Stimulated activated CD8-positive, alpha-beta memory T cell treated with anti-CD3 and anti-CD28 coated beads, Interleukin-7, amount 100 ng/mL, for 4 hours (primary cell): ENCODE measurements at regions not wholly inside any gene's neighbourhood (a gene's known extent, or its start where the extent isn't known, plus 50 kb on each side); places are given as distances from the start of the nearest gene placed in this dataset.
"Not testable (repeated sequence)": the region's sequence is repeated elsewhere in the genome, so short reads cannot be mapped to it uniquely, and the experiment has no call there.

Experiments
- DNase-seq, 2 donors: peaks; one replicate each; pipeline ENCODE4 v3.0.0-alpha.2; 2020; ENCODE audit warnings: low read depth in 2 of 2

DNA sequence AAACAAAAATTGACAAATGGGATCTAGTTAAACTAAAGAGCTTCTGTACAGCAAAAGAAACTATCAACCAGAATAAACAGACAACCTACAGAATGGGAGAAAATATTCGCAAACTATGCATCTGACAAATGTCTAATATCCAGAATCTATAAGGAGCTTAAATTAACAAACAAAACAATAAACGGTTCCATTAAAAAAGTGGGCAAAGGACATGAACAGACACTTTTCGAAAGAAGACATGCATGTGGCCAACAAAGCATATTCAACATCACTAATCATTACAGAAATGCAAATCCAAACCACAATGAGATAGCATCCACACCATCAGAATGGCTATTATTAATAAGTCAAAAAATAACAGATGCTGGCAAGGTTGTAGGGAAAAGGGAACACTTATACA, 50.5 kb upstream of the MED13L start:
- not testable (repeated sequence) for DNase-seq

DNA sequence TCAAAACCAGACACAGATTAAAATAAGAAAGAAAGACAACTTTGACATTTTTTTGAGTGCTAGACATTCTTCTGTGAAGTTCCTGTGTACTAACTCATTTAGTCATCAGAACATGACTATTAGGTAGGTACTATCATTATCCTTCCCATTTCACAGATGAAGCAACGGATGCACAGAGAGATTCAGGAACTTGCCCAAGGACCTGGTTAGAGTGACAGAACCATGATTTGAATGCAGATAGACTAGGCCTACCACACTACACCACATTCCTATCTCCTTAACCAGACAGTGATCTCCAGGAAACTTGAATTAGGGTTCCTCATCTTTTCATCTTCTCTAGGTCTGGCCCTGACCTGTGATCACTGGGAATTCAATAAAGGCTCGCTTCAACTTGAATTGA, 54.4 kb upstream of the MED13L start:
- no peak for DNase-seq

DNA sequence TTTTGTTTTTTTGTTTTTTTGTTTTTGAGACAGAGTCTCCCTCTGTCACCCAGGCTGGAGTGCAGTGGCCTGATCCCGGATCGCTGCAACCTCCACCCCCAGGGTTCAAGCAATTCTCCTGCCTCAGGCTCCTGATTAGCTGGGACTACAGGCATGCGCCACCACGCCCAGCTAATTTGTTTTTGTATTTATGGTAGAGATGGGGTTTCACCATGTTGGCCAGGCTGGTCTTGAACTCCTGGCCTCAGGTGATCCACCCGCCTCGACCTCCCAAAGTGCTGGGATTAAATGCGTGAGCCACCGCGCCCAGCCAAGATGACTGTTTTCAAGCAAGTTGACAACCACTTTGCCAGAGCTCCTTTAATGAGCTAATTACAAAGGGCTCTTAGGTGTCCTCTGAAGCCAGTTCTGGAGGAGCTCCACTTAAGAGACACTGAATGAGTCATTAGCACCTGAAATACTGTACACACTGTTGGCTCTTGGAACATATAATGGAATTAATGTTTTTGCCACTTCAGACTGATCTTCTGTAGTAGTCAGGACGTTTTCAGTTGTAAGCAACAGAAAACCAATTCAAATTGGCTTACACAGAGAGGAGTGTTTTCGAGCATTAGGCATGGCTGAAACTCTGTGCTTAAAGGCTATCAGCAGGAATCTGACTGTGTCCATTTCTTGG, 55.4 kb upstream of the MED13L start:
- no peak for DNase-seq

DNA sequence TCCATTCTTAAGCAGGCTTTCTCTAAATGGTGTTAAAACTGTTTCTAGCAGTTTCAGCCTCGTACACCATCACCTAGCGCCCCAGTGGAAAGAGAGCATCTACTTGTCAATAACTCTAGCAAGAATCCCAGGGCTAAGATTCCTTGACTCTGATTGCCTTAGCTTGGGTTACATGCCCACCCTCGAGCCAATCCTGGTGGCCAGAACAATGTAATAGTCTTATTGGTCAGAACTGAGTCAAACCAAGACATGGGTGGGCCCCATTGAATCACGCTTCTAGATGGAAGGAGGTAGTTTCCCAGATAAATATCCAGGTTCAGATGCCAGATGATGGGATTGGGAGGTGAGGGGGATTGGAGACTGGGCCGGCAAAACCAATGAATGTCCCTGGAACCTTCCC, 55.9 kb upstream of the MED13L start:
- no peak for DNase-seq

DNA sequence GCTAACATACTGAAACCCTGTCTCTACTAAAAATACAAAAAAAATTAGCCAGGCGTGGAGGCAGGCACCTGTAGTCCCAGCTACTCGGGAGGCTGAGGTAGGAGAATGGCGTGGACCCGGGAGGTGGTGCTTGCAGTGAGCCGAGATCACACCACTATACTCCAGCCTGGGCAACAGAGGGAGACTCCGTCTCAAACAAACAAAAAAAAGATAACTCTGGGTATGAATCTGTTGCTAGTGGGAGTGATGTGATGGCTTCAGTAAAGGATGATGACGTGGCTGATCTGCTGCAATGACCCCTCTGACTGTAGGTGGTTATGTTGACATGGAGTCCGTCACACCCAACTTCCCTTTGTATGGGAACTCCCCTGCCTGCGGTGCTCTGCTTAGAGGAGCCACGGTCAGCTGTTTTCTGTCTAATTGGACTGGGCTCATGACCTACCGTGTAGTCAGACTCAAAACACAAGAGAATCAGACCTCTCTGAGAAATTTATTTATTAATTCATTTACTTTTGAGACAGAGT, 59.1 kb upstream of the MED13L start:
- DNase-seq, result no peak

DNA sequence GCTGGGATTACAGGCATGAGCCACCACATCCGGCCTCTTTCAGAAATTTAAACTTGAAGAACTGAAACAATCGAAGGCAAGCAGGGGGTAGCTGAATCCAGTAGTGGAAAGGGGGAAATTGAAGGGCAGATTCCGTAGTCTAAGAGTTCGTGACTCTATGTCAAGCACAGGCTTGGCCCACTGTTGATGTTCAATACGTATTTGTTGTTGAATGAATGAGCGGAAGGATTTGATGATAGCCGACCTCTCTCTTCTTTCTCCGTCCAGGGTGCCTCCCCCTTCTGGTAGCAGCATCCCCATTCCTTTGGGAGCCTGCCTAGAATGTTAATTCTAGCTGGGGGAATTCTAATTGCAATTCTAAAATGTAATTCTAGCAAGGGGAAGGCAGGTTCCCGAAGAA, 59.8 kb upstream of the MED13L start:
- no peak for DNase-seq

DNA sequence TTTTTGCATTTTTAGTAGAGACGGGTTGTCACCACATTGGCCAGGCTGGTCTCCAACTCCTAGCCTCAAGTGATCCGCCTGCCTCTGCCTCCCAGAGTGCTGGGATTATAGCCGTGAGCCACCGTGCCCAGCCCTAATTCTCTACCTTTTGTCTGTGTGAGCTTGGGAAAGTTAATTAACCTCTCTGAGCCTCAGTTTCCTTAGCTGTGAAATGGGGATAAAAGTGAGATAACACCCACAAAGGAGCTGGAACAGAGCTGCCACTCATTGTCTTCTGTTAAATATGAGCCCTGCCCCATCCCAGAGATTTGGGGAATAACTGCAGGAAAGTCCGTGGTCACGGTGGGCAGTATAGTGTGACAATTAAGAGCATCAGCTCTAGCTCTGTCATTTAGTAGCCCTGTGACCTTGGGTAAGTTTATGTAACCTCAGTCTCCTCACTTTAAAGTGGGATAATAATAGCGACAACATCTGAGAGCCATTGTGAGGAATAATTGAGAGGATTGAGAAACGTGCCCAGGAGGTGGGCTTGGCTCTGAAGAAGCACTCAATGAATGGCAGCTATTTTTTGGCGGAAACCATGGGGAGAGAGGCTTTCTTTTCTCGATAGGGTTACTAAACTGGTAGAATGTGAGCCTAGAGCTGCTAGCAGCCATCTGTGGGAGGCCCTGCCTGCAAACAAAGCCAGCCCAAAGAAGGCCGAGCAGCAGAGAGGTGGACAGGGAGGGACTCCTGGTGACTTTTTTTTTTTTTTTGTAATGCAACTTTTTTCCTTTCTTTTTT, 60.8 kb upstream of the MED13L start:
- no peak for DNase-seq

DNA sequence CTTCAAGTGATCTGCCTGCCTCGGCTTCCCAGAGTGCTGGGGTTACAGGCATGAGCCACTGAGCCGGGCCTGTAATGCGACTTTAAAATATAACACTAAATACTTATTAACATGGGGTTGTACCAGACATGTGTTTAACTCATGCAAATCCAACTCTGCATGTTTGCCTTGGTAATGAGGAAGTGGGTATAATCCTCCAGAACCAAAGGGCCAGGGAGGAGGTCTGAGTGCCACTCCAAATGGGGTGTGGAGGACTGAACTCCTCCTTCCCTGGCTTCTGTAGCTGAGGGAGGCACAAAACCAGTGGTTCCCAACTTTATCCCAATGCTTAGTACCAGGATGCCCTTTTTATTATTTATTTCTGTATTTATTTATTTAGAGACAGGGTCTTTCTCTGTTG, 61.6 kb upstream of the MED13L start:
- no peak for DNase-seq

DNA sequence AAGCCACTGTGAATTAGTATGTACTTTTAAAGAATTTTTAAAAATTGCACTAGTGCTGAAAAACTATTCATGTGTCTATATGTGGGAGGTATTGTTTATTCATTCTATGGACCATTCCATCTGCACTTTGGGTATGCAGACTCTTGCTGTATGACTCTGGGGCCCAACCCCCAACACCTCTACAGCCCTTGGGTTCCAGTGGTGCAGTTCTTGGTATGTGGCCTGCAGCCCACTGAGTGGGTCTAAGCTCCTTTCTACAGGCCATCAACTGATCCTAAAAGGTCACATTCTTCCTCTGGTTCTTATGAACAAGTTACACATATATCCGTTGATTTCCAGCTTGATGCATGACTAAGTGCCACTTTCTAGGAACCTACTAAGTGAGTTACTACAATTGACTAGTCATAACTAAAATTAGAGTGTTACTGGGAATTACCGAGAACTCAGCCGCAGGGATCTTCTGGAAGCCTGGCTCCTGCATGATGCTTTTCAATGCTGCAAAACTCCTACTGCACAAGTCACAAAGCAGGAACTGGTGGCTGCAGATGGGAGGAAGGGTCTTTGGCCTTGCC, 62.4 kb upstream of the MED13L start:
- DNase-seq, result no peak

DNA sequence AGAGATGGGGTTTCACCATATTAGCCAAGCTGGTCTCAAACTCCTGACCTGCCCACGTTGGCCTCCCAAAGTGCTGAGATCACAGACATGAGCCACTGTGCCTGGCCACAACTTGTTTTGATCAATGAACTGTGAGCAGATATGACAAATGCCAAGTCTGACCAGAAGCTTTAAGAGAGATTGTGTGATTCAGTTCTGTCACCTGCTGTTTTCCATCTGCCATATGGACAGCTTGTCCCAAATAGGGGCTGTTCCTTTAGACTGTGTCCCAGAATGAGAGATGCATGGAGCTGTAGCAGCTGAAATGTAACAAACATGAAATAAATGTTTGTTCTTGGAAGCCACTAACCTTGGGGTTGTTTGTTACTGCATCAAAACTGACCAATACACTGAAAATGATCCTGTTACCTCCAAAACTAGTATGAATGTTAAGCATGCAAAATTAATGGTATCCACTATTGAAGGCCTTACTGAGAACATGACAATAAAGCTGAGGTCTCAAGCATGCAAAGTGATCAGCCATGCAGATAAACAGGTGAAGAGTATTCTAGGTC, 65.9 kb upstream of the MED13L start:
- DNase-seq, result no peak

DNA sequence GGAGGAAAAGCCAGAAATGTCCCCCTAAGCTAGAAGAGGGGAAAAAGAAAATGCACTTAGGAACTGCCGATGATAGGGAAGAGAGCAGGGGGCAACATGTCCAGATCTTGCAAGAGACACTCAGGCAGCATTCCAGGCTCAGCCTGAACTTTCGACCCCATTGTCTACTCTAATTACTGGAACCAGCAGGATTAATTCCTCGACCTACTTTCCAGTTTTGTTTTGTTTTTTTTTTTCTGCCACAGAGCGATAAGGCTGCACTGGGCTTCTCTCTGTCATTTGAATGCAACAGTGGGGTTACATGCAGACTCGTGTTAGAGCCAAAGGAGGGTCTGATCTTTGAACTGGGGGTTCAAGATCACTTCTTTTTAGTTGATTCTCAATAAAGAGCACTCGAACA, 68.7 kb upstream of the MED13L start:
- no peak for DNase-seq

DNA sequence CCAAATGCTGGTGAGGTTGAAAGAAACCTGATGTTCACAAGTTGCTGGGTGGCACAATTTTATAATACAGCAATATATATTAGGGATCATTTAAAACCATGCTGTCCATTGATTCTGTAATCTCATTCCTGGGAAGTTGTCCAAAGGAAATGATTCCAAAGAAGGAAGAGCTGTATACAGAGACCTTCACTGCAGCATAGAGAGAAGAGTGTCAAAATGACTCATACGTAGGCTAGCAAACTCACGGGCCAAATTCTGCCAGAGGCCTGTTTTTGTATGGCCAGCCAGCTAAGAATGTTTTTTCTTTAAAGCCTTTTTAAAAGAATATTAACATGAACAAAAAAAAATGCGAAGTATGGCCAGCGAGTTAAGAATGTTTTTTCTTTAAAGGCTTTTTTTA, 69.2 kb upstream of the MED13L start:
- no peak for DNase-seq

DNA sequence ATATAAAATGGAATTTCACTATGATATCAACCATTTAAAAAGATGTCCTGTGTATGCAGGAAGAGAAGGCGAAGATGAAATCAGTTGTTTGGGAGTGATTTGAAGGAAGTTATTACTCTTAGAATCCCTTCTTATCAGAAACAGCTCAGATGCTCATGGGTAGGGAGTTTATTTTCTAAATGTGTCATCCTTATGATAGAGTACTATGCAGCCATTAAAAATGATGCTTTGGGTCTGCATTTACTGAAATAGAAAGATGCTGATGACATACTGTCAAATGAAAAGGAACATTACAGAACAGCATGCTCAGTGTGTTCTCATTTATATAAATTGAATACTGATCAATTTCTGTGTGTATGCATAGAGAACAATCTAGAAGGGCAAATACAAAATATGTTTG, 69.8 kb upstream of the MED13L start:
- no peak for DNase-seq

DNA sequence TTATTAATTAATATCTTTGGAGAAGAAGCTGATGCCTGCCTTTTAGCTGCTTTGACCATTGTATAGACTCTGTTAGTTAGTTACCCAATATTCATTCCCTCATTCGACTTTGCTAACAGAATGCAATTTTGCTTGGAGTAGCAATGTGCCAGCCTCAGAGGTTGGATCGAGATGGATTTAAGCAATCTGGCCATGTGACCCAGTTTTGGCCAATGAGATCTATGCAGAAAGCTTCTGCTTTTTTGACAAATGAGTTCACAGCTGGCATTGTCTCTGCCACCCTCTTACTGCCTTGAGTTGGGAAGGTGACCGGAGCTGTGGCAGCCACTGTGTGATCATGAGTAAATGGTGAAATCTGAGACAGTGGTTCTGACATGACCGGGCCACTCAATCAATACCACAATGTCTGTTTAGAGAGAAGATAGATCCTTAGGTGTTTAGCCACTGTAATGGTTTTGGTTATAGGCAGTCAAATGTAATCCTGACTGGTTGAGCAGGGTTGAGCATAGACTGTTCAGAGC, 74.9 kb upstream of the MED13L start:
- no peak for DNase-seq

DNA sequence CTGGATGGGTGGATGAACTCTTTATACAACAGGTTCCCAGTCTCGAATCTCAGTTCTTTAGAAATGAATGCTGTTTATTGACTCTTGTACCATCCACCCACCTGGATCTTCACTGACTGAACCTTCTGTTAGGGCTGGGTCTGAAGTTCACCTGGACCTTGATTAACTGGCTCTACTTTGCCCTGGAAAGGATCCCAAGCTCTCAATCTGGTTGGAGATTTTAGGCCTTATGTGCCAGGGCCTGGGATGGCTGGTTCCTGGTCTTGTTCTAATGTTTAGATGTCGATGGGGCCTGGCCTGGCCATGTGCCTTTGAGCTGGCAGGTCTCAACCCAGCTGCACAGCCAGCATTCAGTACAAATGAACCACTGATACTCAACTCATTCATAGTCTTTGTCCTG, 76.5 kb upstream of the MED13L start:
- DNase-seq, result no peak

DNA sequence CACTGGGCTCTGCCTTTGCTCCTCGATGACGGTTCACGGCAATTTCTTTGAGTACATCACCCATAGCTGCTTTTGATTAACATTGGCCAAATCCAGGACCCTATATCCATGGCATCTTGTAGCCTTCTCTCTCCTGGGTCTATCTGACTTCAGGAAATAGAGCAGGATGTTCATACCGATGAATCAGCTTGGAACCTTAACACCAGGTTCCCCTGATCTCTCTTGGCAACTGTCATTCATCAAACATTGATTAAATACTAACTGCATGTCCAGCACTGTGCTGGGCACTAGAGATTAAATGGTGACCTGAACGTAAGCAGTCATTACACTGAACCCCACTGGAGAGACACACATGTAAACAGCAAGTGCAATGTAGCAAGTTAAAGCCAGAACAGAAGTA, 77.0 kb upstream of the MED13L start:
- DNase-seq, result no peak

DNA sequence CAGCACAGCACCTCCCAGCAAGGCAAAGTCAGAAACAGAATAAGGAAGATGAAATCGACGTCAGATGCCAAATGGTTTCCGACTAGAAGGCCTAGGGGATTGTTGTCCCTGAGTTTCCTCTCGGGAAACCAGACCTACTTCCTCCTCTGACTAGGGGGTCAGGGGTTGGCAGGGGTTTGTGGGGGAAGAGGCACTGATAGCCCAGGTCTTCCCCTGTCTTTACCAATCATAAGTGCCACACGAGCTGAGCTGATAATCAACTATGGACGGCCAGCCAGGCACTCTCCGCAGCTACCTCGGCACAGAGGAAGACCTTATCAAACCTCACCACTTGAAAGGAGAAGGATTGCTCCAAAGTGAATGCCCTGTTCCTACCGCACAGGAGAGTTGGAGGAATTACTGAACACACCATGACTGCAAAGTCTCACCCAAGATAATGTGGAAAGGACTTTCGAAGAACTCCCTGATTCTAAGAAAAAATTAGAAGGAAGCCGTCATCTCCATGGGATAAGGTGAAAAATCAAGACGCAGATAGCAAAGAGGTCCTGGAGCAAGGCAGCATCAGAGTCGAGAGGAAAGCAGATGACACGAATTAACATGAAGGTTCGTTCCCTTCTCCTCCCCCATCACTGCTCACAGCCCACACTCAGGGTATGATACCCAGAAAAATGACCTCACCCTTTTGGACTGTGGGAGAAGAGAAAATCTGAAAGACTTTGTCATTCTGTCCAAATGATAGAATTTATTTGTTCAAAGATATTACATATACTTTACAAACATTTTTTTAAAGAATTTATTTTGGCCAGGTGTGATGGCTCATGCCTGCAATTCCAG, 77.7 kb upstream of the MED13L start:
- DNase-seq, result no peak

DNA sequence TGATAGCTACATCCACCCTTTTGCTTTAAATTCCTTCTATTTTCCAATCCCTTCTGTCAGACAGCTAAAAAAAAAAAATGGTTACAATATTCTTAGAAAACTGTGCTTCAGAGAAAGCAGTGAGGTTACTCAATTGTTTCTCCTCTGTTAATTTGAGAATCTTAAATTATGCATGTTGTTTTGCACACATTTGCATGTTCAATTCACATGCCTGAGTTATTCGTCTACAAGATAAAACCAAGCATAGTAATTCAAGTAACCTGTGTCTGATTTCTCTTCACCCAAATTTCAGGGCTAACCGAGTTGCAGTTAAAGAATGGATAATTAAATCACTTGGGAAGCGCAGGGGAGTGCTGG, 81.0 kb upstream of the MED13L start:
- no peak for DNase-seq

DNA sequence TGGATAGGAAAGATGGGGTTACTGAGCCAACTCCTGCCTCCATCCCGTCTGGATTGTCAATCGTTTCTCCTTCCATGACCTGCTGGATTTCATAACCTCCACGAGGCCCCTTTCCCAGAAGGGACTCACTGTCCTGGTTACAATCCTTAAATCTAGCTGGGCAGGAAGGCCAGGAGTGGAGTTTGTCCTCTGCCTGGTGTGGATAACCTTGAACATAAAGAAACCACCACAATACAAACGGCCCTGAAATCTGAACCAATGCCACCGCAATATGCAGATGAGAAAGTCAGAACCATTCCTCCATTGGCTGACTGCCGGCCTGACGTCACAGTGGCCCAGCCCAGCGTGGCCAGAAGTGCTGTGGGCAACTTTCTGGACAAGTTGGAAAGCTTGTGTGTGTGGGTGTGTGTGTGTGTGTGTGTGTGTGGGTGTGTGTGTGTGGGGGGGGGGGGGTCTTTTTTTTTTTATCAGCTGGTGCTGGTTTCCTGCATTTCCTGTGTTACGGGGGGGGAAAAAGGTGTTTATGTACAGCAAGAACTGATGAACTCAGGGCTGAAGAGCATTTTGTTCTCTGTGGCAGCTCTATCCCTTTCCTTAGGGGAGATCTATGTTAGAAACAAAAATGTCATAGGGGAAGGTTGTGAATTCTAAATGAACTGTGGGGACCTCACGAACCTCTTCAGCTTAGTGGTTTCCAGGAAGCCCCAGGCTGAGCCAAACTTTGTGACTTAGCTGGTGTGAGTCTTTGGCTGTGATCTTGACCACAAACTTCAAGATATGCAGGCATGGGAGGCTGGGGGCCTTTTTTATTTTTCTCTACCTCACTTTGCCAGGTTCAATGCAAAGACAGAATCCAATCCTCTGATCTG, 81.6 kb upstream of the MED13L start:
- DNase-seq, result peak; percentile 62 to 65

DNA sequence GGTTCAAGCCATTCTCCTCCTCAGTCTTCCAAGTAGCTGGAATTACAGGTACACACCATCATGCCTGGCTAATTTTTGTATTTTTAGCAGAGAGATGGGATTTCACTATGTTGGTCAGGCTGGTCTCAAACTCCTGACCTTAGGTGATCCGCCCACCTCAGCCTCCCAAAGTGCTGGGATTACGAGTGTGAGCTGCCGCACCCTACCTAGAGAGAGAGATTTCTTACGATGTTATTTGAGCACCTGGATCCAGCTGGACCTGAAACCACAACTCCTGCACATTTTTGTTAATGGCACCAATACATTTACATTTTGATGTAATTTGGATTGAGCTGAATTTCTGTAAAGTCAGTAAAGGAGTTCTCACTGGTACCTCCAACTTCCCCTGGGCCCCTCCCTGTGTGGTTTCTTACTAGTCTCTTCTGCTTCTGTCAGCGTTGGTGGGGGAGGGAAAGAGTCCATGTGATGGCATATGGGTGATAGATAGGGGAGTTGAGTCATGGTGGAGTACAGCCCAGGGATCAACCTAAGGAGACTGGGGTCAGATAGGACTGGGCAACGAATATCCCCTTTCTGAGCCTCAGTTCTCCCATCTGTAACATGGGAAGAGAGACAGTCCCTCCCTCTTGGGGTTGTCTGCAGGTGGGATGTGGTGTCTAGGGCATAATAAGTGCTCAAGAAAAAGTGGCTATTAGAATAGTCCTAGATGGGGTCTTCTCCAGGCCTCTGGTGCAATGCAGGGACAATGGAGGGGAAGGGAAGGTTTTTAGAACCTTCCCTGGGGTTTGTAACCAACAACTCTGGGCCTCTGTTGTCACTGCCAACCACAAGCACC, 83.3 kb upstream of the MED13L start:
- DNase-seq, result no peak
